Muscle of arm (tissue), 1 donor: ENCODE measurements at regions not wholly inside any gene's neighbourhood (a gene's known extent, or its start where the extent isn't known, plus 50 kb on each side); places are given as distances from the start of the nearest gene placed in this dataset.

Source experiments
- DNase-seq: peaks from one replicate; pipeline ENCODE4 v3.0.0-alpha.2; 2013

- DNase-seq, result no peak
Measured at GRCh38 chr1:75984781-75985180, 52.6 kb upstream of the ASB17 start.

- DNase-seq, result no peak
Measured at GRCh38 chr1:75985827-75986226, 53.6 kb upstream of the ASB17 start.

GRCh38 chr1:75986478-75986877 lies 54.3 kb upstream of the ASB17 start:
- no peak for DNase-seq

- no peak for DNase-seq
Measured at GRCh38 chr1:75989121-75989520, 56.9 kb upstream of the ASB17 start.

GRCh38 chr1:75990686-75991085 lies 58.5 kb upstream of the ASB17 start:
- no peak for DNase-seq

GRCh38 chr1:75991497-75992114 lies 59.4 kb upstream of the ASB17 start:
- peak; percentile 87 for DNase-seq

- DNase-seq, result no peak
Measured at GRCh38 chr1:75992312-75992711, 60.1 kb upstream of the ASB17 start.

GRCh38 chr1:75993661-75994060 lies 61.5 kb upstream of the ASB17 start:
- DNase-seq, result no peak

- no peak for DNase-seq
Measured at GRCh38 chr1:75996196-75996595, 64.0 kb upstream of the ASB17 start.

GRCh38 chr1:75999034-75999433 lies 66.8 kb upstream of the ASB17 start:
- DNase-seq, result no peak

GRCh38 chr1:76003946-76004345 lies 70.6 kb upstream of the ST6GALNAC3 start:
- DNase-seq, result no peak

- no peak for DNase-seq
Measured at GRCh38 chr1:76005765-76006164, 68.8 kb upstream of the ST6GALNAC3 start.

- DNase-seq, result peak; percentile 25
Measured at GRCh38 chr1:76006234-76006633, 68.3 kb upstream of the ST6GALNAC3 start.

GRCh38 chr1:76010802-76011201 lies 63.7 kb upstream of the ST6GALNAC3 start:
- no peak for DNase-seq

GRCh38 chr1:76012341-76013205 lies 62.0 kb upstream of the ST6GALNAC3 start:
- no peak for DNase-seq

GRCh38 chr1:76013206-76013581 lies 61.4 kb upstream of the ST6GALNAC3 start:
- DNase-seq, result no peak

- DNase-seq, result no peak
Measured at GRCh38 chr1:76015478-76016103, 59.0 kb upstream of the ST6GALNAC3 start.

GRCh38 chr1:76018045-76018444 lies 56.5 kb upstream of the ST6GALNAC3 start:
- no peak for DNase-seq

- no peak for DNase-seq
Measured at GRCh38 chr1:76021846-76022245, 52.7 kb upstream of the ST6GALNAC3 start.

- no peak for DNase-seq
Measured at GRCh38 chr1:76023669-76024435, 50.7 kb upstream of the ST6GALNAC3 start.
